ENCODE measurements at regions not wholly inside any gene's neighbourhood (a gene's known extent, or its start where the extent isn't known, plus 50 kb on each side); places are given as distances from the start of the nearest gene placed in this dataset.

DNA sequence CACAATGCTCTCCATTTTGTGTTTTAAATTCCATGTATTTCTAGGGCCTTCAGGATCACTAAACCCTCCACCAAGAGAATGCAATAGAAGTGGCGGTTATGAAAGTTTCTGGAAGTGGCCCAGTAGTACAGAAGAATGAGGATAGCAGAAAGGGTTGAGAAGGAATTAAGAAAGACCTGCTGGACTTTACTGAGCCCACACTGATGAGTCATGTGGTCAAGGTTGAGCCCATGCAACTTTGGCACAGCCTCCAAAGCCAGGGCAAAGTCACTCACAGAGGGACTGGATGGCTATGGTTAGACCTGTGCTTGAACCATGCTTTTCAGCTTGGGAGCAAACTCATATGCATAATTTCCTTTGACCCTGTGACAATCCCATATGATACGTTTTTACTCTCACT, 102.9 kb upstream of the PLET1 start:
- TF ChIP-seq, protein P1, sequence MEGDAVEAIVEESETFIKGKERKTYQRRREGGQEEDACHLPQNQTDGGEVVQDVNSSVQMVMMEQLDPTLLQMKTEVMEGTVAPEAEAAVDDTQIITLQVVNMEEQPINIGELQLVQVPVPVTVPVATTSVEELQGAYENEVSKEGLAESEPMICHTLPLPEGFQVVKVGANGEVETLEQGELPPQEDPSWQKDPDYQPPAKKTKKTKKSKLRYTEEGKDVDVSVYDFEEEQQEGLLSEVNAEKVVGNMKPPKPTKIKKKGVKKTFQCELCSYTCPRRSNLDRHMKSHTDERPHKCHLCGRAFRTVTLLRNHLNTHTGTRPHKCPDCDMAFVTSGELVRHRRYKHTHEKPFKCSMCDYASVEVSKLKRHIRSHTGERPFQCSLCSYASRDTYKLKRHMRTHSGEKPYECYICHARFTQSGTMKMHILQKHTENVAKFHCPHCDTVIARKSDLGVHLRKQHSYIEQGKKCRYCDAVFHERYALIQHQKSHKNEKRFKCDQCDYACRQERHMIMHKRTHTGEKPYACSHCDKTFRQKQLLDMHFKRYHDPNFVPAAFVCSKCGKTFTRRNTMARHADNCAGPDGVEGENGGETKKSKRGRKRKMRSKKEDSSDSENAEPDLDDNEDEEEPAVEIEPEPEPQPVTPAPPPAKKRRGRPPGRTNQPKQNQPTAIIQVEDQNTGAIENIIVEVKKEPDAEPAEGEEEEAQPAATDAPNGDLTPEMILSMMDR (IDR thresholded peaks at IDR 0.05): no peak
- TF ChIP-seq POLR2AphosphoS5 (IDR thresholded peaks at IDR 0.05; ENCODE audit: insufficient read depth in 1 of 2, low read depth in 1 of 2) (no peak), POLR2A (IDR thresholded peaks at IDR 0.05) (no peak)

Measured in vagina (tissue), 2 donors.